SK-N-SH treated with all-trans-retinoic acid at 6 μM for 48 hours (cell line): ENCODE measurements at regions not wholly inside any gene's neighbourhood (a gene's known extent, or its start where the extent isn't known, plus 50 kb on each side); places are given as distances from the start of the nearest gene placed in this dataset.

Source experiments
- ATAC-seq: fragments of 200-7000 bp; cut with Tn5 transposase; 3 replicates; pipeline ENCODE4 v1.9.1; 2020; ENCODE audit warnings: mild to moderate bottlenecking, moderate library complexity
- ARNTL ChIP-seq: fragments of 450-650 bp; formaldehyde crosslinking; IDR thresholded peaks from 2 replicates; pipeline ENCODE4 v1.5.0; 2020; ENCODE audit warnings: low read depth, mild to moderate bottlenecking, moderate library complexity, borderline replicate concordance
- BACH2 ChIP-seq: fragments of 250-450 bp; sonication (Bioruptor Pico); IDR thresholded peaks from 2 replicates; pipeline ENCODE4 v1.9.0; 2021; ENCODE audit warnings: mild to moderate bottlenecking, borderline replicate concordance
- ESRRG ChIP-seq: fragments of 250-450 bp; sonication (Bioruptor Pico); IDR thresholded peaks from 2 replicates; pipeline ENCODE4 v1.6.1; 2021; ENCODE audit warnings: mild to moderate bottlenecking
- GLIS3 ChIP-seq: fragments of 250-450 bp; sonication (Bioruptor Pico); IDR thresholded peaks from 2 replicates; pipeline ENCODE4 v1.5.0; 2020; ENCODE audit warnings: mild to moderate bottlenecking, moderate library complexity
- ISL1 ChIP-seq: fragments of 250-450 bp; sonication (Bioruptor Pico); IDR thresholded peaks from 2 replicates; pipeline ENCODE4 v2.1.2; 2022; ENCODE audit warnings: mild to moderate bottlenecking, moderate library complexity
- OSR1 ChIP-seq: fragments of 250-450 bp; sonication (Bioruptor Pico); IDR thresholded peaks from 2 replicates; pipeline ENCODE4 v1.8.0; 2022; ENCODE audit warnings: moderate library complexity, mild to moderate bottlenecking, inconsistent platforms
- PPARA ChIP-seq: fragments of 250-450 bp; sonication (Bioruptor Pico); IDR thresholded peaks from 2 replicates; pipeline ENCODE4 v1.5.0; 2020; ENCODE audit warnings: mild to moderate bottlenecking, borderline replicate concordance
- RARB ChIP-seq: fragments of 250-450 bp; sonication (Bioruptor Pico); IDR thresholded peaks from 2 replicates; pipeline ENCODE4 v1.8.0; 2021; ENCODE audit warnings: mild to moderate bottlenecking, moderate library complexity
- SNAI2 ChIP-seq: fragments of 250-450 bp; sonication (Bioruptor Pico); IDR thresholded peaks from 2 replicates; pipeline ENCODE4 v1.5.0; 2020; ENCODE audit warnings: mild to moderate bottlenecking, moderate library complexity
- TCF4 ChIP-seq: fragments of 250-450 bp; sonication (Bioruptor Pico); IDR thresholded peaks from 2 replicates; pipeline ENCODE4 v1.8.0; 2021; ENCODE audit warnings: mild to moderate bottlenecking, moderate library complexity, borderline replicate concordance
- TOX ChIP-seq: fragments of 250-450 bp; sonication (Bioruptor Pico); IDR thresholded peaks from 2 replicates; pipeline ENCODE4 v1.8.0; 2021; ENCODE audit warnings: mild to moderate bottlenecking, moderate library complexity, borderline replicate concordance
- TSHZ2 ChIP-seq: fragments of 250-450 bp; sonication (Bioruptor Pico); IDR thresholded peaks from 2 replicates; pipeline ENCODE4 v1.5.0; 2020; ENCODE audit warnings: mild to moderate bottlenecking, moderate library complexity
- ZC3H10 ChIP-seq: fragments of 250-450 bp; sonication (Bioruptor Pico); IDR thresholded peaks from 2 replicates; pipeline ENCODE4 v1.5.1; 2021; ENCODE audit warnings: mild to moderate bottlenecking, moderate library complexity
- ZFP3 ChIP-seq: fragments of 250-450 bp; sonication (Bioruptor Pico); IDR thresholded peaks from 2 replicates; pipeline ENCODE4 v1.5.0; 2020; ENCODE audit warnings: mild to moderate bottlenecking, moderate library complexity
- ZFP30 ChIP-seq: fragments of 450-650 bp; formaldehyde crosslinking; IDR thresholded peaks from 2 replicates; pipeline ENCODE4 v1.5.0; 2022; ENCODE audit warnings: mild to moderate bottlenecking, moderate library complexity
- ZNF565 ChIP-seq: fragments of 450-650 bp; formaldehyde crosslinking; conservative IDR thresholded peaks from 2 replicates; pipeline ENCODE4 v1.5.0; 2020; ENCODE audit warnings: low read depth, mild to moderate bottlenecking, moderate library complexity
- ZNF70 ChIP-seq: fragments of 450-650 bp; formaldehyde crosslinking; IDR thresholded peaks from 2 replicates; pipeline ENCODE4 v1.5.0; 2020; ENCODE audit warnings: mild to moderate bottlenecking, moderate library complexity
- ZNF8 ChIP-seq: fragments of 450-650 bp; formaldehyde crosslinking; IDR thresholded peaks from 2 replicates; pipeline ENCODE4 v1.5.0; 2020; ENCODE audit warnings: mild to moderate bottlenecking, moderate library complexity
- TF ChIP-seq, protein P1 (sequence below): fragments of 250-450 bp; sonication (Bioruptor Pico); IDR thresholded peaks from 2 replicates; pipeline ENCODE4 v1.8.0; 2020; ENCODE audit warnings: mild to moderate bottlenecking, moderate library complexity, borderline replicate concordance
- TF ChIP-seq, protein P2 (sequence below): fragments of 250-450 bp; sonication (Bioruptor Pico); IDR thresholded peaks from 2 replicates; pipeline ENCODE4 v1.5.1; 2020; ENCODE audit warnings: low read depth, mild to moderate bottlenecking, moderate library complexity
- TF ChIP-seq, protein P3 (sequence below): fragments of 250-450 bp; sonication (Bioruptor Pico); IDR thresholded peaks from 2 replicates; pipeline ENCODE4 v1.8.0; 2021; ENCODE audit warnings: low read depth, mild to moderate bottlenecking, moderate library complexity, borderline replicate concordance

DNA sequence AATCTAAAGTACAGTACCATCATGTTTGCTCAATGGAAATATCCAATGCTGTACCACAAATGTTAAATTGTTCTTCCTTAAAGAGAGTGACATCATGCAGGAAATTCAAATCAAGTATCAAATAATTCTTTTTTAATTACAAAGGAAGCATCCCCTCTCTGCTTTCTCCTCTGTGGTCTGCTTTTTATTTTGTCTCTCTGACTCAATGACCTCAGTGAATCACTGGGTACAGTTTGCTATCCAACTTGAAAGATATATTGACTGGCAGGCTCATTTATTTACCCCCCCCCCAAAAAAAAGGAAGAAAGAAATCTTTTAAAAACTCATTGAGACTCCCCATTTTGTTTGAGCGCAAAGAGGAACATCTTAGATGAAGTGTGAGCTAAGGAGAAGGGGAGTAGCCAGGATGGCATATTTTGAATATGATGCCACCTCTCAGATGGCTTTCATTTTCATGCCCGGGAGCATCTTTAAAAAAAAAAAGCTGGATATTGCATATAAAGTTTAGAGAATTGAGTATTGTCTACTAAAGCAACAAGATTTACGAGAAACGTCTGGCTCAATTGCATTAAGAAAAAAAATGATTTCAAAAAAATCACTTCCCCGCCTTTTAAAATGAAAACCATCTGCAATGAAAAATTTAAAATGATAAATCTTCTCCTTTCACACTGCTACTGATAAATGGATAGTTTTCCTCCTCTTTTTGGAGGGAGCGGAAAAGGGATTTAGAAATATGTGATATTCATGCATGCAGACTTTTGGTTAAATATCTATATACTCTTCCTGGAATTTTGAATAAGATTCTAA, 307.1 kb upstream of the DPH6 start:
- TF ChIP-seq ARNTL (no peak), ISL1 (CRISPR knock-in tag) (peak; percentile 88), SNAI2 (CRISPR knock-in tag) (no peak), TOX (CRISPR knock-in tag) (peak; percentile 84)
- TF ChIP-seq, protein P1, sequence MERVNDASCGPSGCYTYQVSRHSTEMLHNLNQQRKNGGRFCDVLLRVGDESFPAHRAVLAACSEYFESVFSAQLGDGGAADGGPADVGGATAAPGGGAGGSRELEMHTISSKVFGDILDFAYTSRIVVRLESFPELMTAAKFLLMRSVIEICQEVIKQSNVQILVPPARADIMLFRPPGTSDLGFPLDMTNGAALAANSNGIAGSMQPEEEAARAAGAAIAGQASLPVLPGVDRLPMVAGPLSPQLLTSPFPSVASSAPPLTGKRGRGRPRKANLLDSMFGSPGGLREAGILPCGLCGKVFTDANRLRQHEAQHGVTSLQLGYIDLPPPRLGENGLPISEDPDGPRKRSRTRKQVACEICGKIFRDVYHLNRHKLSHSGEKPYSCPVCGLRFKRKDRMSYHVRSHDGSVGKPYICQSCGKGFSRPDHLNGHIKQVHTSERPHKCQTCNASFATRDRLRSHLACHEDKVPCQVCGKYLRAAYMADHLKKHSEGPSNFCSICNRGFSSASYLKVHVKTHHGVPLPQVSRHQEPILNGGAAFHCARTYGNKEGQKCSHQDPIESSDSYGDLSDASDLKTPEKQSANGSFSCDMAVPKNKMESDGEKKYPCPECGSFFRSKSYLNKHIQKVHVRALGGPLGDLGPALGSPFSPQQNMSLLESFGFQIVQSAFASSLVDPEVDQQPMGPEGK, result peak; percentile 93; the same call in 1 of the 2 replicates

DNA sequence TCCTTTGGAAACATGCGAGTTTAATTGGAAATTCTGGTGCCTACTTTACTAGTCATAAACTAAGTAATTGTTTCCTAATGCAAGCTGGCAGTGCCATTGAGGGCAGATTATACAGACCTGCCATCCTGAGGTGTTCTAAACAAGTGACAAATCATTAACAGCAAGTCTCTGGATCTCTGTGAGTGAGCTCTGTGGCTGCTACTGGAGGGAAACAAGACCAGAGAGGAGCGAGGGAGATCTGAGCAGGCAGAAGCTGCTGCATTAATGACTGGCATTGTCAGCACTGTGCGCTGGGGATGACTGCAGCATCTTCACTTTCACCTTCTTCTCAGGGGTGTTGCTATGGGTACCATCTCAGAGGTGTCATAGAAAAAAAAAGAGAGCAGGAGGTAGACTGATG, 308.4 kb upstream of the DPH6 start:
- ATAC-seq, result no peak
- TF ChIP-seq, protein P1, result no peak
- TF ChIP-seq ISL1 (CRISPR knock-in tag) (no peak), OSR1 (CRISPR knock-in tag) (no peak), ZFP30 (CRISPR knock-in tag) (no peak), TCF4 (CRISPR knock-in tag) (no peak), ARNTL (no peak), ZNF565 (CRISPR knock-in tag) (no peak), RARB (CRISPR knock-in tag) (no peak), GLIS3 (CRISPR knock-in tag) (no peak), TSHZ2 (CRISPR knock-in tag) (no peak), ZC3H10 (CRISPR knock-in tag) (no peak), ZNF70 (CRISPR knock-in tag) (no peak), ESRRG (no peak), PPARA (CRISPR knock-in tag) (no peak), ZFP3 (CRISPR knock-in tag) (no peak), ZNF8 (CRISPR knock-in tag) (no peak), BACH2 (CRISPR knock-in tag) (no peak)
- TF ChIP-seq, protein P2, sequence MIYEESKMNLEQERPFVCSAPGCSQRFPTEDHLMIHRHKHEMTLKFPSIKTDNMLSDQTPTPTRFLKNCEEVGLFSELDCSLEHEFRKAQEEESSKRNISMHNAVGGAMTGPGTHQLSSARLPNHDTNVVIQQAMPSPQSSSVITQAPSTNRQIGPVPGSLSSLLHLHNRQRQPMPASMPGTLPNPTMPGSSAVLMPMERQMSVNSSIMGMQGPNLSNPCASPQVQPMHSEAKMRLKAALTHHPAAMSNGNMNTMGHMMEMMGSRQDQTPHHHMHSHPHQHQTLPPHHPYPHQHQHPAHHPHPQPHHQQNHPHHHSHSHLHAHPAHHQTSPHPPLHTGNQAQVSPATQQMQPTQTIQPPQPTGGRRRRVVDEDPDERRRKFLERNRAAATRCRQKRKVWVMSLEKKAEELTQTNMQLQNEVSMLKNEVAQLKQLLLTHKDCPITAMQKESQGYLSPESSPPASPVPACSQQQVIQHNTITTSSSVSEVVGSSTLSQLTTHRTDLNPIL (CRISPR knock-in tag), result no peak
- TF ChIP-seq, protein P3, sequence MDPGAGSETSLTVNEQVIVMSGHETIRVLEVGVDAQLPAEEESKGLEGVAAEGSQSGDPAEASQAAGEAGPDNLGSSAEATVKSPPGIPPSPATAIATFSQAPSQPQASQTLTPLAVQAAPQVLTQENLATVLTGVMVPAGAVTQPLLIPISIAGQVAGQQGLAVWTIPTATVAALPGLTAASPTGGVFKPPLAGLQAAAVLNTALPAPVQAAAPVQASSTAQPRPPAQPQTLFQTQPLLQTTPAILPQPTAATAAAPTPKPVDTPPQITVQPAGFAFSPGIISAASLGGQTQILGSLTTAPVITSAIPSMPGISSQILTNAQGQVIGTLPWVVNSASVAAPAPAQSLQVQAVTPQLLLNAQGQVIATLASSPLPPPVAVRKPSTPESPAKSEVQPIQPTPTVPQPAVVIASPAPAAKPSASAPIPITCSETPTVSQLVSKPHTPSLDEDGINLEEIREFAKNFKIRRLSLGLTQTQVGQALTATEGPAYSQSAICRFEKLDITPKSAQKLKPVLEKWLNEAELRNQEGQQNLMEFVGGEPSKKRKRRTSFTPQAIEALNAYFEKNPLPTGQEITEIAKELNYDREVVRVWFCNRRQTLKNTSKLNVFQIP (CRISPR knock-in tag), result no peak

More for the DNA sequence above, 307.1 kb upstream of the DPH6 start:
- peak; percentile 90 for ATAC-seq
